ENCODE measurements at regions not wholly inside any gene's neighbourhood (a gene's known extent, or its start where the extent isn't known, plus 50 kb on each side); places are given as distances from the start of the nearest gene placed in this dataset.
"Not testable (repeated sequence)": the region's sequence is repeated elsewhere in the genome, so short reads cannot be mapped to it uniquely, and the experiment has no call there.

GRCh38 chr5:120159155-120159554, 304.9 kb upstream of the PRR16 start:
- in situ Hi-C loops (cut with HindIII; ENCODE audit: low pct_unique_long_range_greater_than_20kb, low sequenced_read_pairs), result no loop called here
- no peak for DNase-seq (ENCODE audit: low read depth in 1 of 2, low spot score in 1 of 2)
- no peak for TF ChIP-seq JUND (IDR thresholded peaks at IDR 0.05; ENCODE audit: low read depth)

GRCh38 chr5:120160124-120160895, 303.8 kb upstream of the PRR16 start:
- DNase-seq (ENCODE audit: low read depth in 1 of 2, low spot score in 1 of 2), result no peak
- in situ Hi-C loops (cut with HindIII; ENCODE audit: low pct_unique_long_range_greater_than_20kb, low sequenced_read_pairs), result no loop called here
- no peak for TF ChIP-seq JUND (IDR thresholded peaks at IDR 0.05; ENCODE audit: low read depth)

DNA sequence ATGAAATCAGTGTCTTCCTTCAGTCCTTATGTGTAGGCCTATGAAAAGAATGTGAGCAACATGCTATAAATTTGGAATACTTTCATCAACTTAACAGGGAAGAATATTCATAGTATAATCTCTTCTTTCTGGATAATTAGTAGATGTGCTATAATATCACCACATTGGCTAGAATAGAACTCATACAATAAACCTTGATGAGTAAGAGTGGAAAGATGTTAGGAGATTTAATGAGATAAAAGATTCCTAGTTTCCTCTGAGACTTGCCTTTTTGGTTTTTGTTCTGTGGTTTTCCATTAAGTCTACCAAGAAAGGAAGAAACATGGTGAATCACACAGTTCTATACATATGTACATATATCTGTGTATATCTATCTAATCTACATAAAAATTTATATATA, 301.8 kb upstream of the PRR16 start:
- in situ Hi-C loops (cut with HindIII; ENCODE audit: low pct_unique_long_range_greater_than_20kb, low sequenced_read_pairs), result no loop called here
- no peak for DNase-seq (ENCODE audit: low read depth in 1 of 2, low spot score in 1 of 2)
- no peak for TF ChIP-seq JUND (IDR thresholded peaks at IDR 0.05; ENCODE audit: low read depth)

DNA sequence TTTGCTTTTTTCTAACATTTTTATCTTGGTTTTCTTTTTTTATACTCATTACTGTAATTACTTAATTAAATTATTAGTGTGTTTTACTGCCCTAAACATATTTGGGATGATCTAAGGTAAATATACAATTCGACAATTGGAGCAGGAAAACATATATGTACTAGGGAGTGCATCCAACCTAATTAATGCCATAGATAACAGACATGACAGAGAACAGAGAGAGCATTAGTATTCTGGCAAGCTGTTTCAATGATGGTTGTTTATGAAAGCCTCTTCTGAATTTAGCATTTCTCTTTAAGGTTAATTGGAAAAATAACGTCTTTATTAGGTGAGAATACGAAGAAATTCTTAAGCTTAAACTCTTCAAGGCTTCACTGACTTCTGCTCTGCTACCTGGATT, 300.1 kb upstream of the PRR16 start:
- no peak for DNase-seq (ENCODE audit: low read depth in 1 of 2, low spot score in 1 of 2)
- no peak for TF ChIP-seq JUND (IDR thresholded peaks at IDR 0.05; ENCODE audit: low read depth)
- in situ Hi-C loops (cut with HindIII; ENCODE audit: low pct_unique_long_range_greater_than_20kb, low sequenced_read_pairs), result no loop called here

DNA sequence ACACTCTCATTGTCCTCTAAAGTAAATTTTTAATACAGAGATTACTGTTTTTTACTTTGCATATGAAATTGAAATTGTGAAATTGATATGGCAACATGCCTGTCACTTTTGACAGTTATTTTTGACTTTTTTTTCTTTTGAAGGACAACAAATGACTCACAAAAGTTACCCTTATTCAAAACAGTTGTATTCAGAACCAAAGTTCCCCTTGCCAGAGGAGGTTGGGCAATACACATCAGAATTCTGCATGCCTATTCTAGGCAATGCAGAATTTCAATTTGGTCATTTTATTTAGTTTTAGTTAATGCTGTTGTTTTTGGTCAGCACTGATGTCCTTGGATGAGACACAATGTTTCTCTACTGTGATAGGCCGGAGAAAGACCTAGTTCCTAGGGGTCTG, 299.1 kb upstream of the PRR16 start:
- in situ Hi-C loops (cut with HindIII; ENCODE audit: low pct_unique_long_range_greater_than_20kb, low sequenced_read_pairs), result no loop called here
- no peak for DNase-seq (ENCODE audit: low read depth in 1 of 2, low spot score in 1 of 2)
- no peak for TF ChIP-seq JUND (IDR thresholded peaks at IDR 0.05; ENCODE audit: low read depth)

- in situ Hi-C loops (cut with HindIII; ENCODE audit: low pct_unique_long_range_greater_than_20kb, low sequenced_read_pairs), result no loop called here
- no peak for TF ChIP-seq JUND (IDR thresholded peaks at IDR 0.05; ENCODE audit: low read depth)
- no peak for DNase-seq (ENCODE audit: low read depth in 1 of 2, low spot score in 1 of 2)
Observed at GRCh38 chr5:120173125-120173524, 291.0 kb upstream of the PRR16 start.

- DNase-seq (ENCODE audit: low read depth in 1 of 2, low spot score in 1 of 2), result no peak
- no peak for TF ChIP-seq JUND (IDR thresholded peaks at IDR 0.05; ENCODE audit: low read depth)
- in situ Hi-C loops (cut with HindIII; ENCODE audit: low pct_unique_long_range_greater_than_20kb, low sequenced_read_pairs), result no loop called here
Observed at GRCh38 chr5:120174089-120174488, 290.0 kb upstream of the PRR16 start.

DNA sequence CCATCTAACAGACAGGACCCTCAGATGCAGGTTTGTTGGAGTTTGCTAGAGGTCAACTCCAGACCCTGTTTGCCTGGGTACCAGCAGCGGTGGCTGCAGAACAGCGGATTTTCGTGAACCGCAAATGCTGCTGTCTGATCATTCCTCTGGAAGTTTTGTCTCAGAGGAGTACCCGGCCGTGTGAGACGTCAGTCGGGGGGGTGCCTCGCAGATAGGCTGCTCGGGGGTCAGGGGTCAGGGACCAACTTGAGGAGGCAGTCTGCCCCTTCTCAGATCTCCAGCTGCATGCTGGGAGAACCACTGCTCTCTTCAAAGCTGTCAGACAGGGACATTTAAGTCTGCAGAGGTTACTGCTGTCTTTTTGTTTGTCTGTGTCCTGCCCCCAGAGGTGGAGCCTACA, 282.9 kb upstream of the PRR16 start:
- DNase-seq (ENCODE audit: low read depth in 1 of 2, low spot score in 1 of 2), result not testable (repeated sequence)

GRCh38 chr5:120194650-120195049, 269.4 kb upstream of the PRR16 start:
- in situ Hi-C loops (cut with HindIII; ENCODE audit: low pct_unique_long_range_greater_than_20kb, low sequenced_read_pairs); DNase-seq (ENCODE audit: low read depth in 1 of 2, low spot score in 1 of 2): not testable (repeated sequence)

More for the DNA sequence above, 282.9 kb upstream of the PRR16 start:
- in situ Hi-C loops (cut with HindIII; ENCODE audit: low pct_unique_long_range_greater_than_20kb, low sequenced_read_pairs), result not testable (repeated sequence)

- no peak for TF ChIP-seq JUND (IDR thresholded peaks at IDR 0.05; ENCODE audit: low read depth)
- DNase-seq (ENCODE audit: low read depth in 1 of 2, low spot score in 1 of 2), result peak in 1 of 2 experiments; percentile 7
- in situ Hi-C loops (cut with HindIII; ENCODE audit: low pct_unique_long_range_greater_than_20kb, low sequenced_read_pairs), result no loop called here
Observed at GRCh38 chr5:120199559-120199958, 264.5 kb upstream of the PRR16 start.

DNA sequence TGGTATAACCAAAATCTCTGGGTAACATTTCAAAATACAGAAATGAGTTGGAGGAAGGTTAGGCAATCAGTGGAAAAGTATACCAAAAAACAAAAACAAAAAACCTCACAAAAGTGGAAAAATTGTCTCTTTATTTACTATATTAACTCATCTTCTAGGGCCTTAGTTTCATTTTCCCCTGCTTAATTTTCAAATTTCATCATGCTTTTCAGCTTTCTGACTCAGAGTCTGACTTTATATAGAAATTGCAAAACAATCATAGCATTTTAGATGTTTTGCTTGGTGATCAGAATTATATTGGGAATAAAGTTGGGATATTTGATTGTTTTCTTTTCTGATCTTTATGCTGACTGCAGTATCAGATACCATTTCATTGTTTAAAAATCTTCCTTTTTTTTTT, 257.0 kb upstream of the PRR16 start:
- in situ Hi-C loops (cut with HindIII; ENCODE audit: low pct_unique_long_range_greater_than_20kb, low sequenced_read_pairs), result no loop called here
- TF ChIP-seq JUND (IDR thresholded peaks at IDR 0.05; ENCODE audit: low read depth), result no peak
- no peak for DNase-seq (ENCODE audit: low read depth in 1 of 2, low spot score in 1 of 2)

- no peak for DNase-seq (ENCODE audit: low read depth in 1 of 2, low spot score in 1 of 2)
- no peak for TF ChIP-seq JUND (IDR thresholded peaks at IDR 0.05; ENCODE audit: low read depth)
- in situ Hi-C loops (cut with HindIII; ENCODE audit: low pct_unique_long_range_greater_than_20kb, low sequenced_read_pairs), result no loop called here
Observed at GRCh38 chr5:120217001-120217400, 247.1 kb upstream of the PRR16 start.

- no peak for DNase-seq (ENCODE audit: low read depth in 1 of 2, low spot score in 1 of 2)
- in situ Hi-C loops (cut with HindIII; ENCODE audit: low pct_unique_long_range_greater_than_20kb, low sequenced_read_pairs), result no loop called here
- no peak for TF ChIP-seq JUND (IDR thresholded peaks at IDR 0.05; ENCODE audit: low read depth)
Observed at GRCh38 chr5:120219988-120220387, 244.1 kb upstream of the PRR16 start.

DNA sequence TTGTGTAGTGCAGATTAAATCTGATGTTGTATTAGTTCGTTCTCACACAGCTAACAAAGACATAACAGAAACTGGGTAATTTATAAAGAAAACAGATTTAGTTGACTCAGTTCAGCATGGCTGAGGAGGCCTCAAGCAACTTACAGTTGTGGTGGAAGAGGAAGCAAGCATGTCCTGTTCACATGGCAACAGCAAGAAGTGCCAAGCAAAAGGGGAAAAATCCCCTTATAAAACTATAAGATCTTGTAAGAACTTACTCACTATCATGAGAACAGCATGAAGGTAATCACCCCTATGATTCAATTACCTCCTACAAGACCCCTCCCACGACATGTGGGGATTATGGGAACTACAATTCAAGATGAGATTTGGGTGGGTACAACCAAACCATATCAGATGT, 238.6 kb upstream of the PRR16 start:
- in situ Hi-C loops (cut with HindIII; ENCODE audit: low pct_unique_long_range_greater_than_20kb, low sequenced_read_pairs), result no loop called here
- peak in 1 of 2 experiments; percentile 6 for DNase-seq (ENCODE audit: low read depth in 1 of 2, low spot score in 1 of 2)
- no peak for TF ChIP-seq JUND (IDR thresholded peaks at IDR 0.05; ENCODE audit: low read depth)
